HG02623 (cell line): ENCODE measurements at regions not wholly inside any gene's neighbourhood (a gene's known extent, or its start where the extent isn't known, plus 50 kb on each side); places are given as distances from the start of the nearest gene placed in this dataset.

Experiments
- ATAC-seq: cut with Tn5 transposase; IDR thresholded peaks from one replicate; pipeline ENCODE4 v1.9.1; 2021; ENCODE audit warnings: moderate library complexity; ENCODE audit not compliant: unreplicated experiment

- ATAC-seq, result no peak
These were observed 72.7 kb upstream of the SPOPL start for GRCh38 chr2:138428710-138429440.

GRCh38 chr2:138430181-138430580, 71.4 kb upstream of the SPOPL start:
- ATAC-seq, result no peak

GRCh38 chr2:138432971-138433370, 68.6 kb upstream of the SPOPL start:
- ATAC-seq, result no peak

- ATAC-seq, result no peak
These were observed 67.3 kb upstream of the SPOPL start for GRCh38 chr2:138433995-138434951.

- ATAC-seq, result no peak
These were observed 65.9 kb upstream of the SPOPL start for GRCh38 chr2:138435701-138436100.

- no peak for ATAC-seq
These were observed 61.8 kb upstream of the SPOPL start for GRCh38 chr2:138439733-138440132.

GRCh38 chr2:138440759-138441158, 60.8 kb upstream of the SPOPL start:
- ATAC-seq, result no peak

DNA sequence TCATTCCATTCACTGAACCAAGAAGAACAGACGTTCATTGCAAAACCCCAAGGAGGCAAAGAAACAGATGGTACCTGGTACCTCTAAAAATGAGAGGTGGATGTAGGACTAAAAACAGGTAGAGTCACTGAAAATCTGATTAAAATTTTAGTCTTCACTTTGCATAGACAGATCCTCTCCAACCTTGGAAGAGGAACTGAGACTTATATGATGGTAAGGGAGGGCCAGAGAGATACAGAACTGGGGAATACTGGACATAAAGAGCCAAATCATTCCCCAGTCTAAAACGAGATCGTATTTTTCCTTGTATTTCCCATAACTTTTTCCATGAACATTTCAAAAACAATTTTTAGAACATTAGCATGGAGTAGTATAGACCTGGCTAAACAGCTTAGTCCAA, 59.7 kb upstream of the SPOPL start:
- no peak for ATAC-seq

- no peak for ATAC-seq
These were observed 57.2 kb upstream of the SPOPL start for GRCh38 chr2:138444411-138444810.

DNA sequence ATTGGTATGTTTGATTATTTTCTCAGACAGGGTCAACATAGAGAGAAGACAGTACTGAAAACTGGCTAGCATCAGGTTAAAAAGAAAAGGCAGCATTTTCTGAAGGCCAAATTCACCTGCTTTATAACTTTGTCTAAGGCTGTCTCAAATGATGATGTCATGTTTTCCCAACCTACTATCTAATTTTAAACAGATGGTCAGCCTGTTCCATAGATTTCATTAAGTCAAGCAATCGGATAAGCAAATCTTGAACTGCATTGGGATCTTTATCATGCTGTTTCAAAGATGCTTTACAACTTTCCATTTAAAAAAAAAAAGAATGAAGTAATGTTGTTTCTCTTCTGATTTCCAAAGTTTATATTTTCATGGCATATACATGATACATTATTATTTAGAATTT, 56.3 kb upstream of the SPOPL start:
- no peak for ATAC-seq

- ATAC-seq, result no peak
These were observed 55.5 kb upstream of the SPOPL start for GRCh38 chr2:138446043-138446442.

DNA sequence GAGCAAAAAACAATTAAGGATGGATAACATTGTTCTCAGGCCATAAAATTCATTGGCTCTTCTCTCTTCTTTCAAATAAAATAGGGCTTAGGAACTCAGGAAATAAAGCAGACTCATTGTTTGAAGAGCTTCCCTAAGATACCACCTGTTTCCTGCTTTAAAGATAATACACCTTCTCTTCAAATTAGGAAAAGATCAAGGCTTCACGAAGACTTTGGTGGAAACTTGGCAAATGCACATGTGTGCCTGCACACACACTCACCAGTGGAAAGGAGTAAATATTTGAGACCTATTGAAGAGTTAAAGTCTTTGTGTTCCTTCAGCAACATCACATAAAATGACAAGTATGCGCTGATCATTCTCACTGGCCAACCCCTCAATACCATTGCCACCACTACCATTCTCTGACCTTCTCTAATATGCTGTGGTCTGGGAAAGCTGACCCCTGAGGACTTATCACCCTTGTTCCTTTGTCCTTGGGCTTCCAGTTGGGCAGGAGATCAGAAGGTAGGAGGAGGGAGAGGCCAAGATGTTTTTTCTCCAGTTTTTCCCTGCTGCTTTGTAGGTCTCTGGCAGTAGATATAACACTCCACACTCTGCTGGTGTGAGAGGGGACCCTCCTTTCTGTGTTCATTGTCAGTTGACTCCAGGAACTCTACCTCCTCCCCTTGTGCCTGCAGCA, 53.5 kb upstream of the SPOPL start:
- no peak for ATAC-seq
